ENCODE measurements at regions not wholly inside any gene's neighbourhood (a gene's known extent, or its start where the extent isn't known, plus 50 kb on each side); places are given as distances from the start of the nearest gene placed in this dataset.
"Not testable (repeated sequence)": the region's sequence is repeated elsewhere in the genome, so short reads cannot be mapped to it uniquely, and the experiment has no call there.

DNA sequence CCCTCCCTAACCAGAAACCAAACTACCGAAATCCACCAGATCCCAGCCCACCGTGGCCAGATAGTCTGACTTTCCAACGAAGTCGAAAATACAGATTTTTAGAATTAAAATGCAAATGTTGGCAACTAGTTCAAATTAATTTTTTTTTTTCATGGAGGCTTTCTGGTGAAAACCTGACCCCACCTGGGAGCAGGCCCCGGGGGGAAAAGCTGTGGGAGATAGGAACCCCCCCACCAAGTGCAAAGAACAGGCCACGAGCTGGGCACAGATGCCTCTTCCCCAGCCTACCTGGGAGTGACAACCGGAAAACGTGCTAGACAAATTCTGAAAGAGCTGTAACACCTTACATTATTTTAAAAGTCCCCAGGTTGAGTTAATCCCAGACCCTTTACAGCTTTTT, 333.8 kb downstream of the PREX1 start:
- intact Hi-C loops (cut with micrococcal nuclease): no loop called here

GRCh38 chr20:48493331-48493730, 334.5 kb downstream of the PREX1 start:
- H3K9me3 Mint-ChIP-seq; H3K27me3 Mint-ChIP-seq (ENCODE audit: insufficient read depth); intact Hi-C loops (cut with micrococcal nuclease); DNase-seq (ENCODE audit: low spot score); H3K27ac Mint-ChIP-seq; H3K4me3 Mint-ChIP-seq; H3K36me3 Mint-ChIP-seq (ENCODE audit: low read depth); H3K4me1 Mint-ChIP-seq (ENCODE audit: low read depth): not testable (repeated sequence)

More for the DNA sequence above, 333.8 kb downstream of the PREX1 start:
- H3K27me3 Mint-ChIP-seq (ENCODE audit: insufficient read depth): no peaks in the 10 kb centered on the region
- H3K9me3 Mint-ChIP-seq: no peaks in the 10 kb centered on the region
- H3K4me1 Mint-ChIP-seq (ENCODE audit: low read depth): no peaks in the 10 kb centered on the region
- DNase-seq (ENCODE audit: low spot score): no peak
- H3K4me3 Mint-ChIP-seq: no peak overlapping the region
- no peaks in the 10 kb centered on the region for H3K36me3 Mint-ChIP-seq (ENCODE audit: low read depth)
- no peak overlapping the region for H3K27ac Mint-ChIP-seq

DNA sequence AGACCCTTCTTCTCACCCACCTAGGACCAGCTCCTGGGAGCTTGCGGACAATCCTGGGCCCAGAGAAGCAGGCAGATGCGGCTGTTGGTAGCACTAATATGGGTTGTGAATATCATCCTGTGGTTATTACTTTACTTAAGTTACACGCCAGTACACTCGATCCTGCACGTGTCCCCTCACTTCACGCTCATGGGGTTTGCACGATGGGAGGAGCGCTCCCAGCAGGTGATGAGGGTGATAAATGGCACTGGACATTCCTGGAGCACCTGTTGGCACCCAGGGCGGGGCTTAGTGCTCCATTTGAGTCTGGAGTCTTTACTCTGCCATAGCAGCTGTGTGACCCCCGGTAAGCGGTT, 335.1 kb downstream of the PREX1 start:
- Mint-ChIP-seq H3K9me3 (no peaks in the 10 kb centered on the region), H3K27me3 (ENCODE audit: insufficient read depth) (no peaks in the 10 kb centered on the region), H3K4me1 (ENCODE audit: low read depth) (no peaks in the 10 kb centered on the region), H3K4me3 (no peak overlapping the region), H3K27ac (no peak overlapping the region), H3K36me3 (ENCODE audit: low read depth) (no peaks in the 10 kb centered on the region)
- no peak for DNase-seq (ENCODE audit: low spot score)
- intact Hi-C loops (cut with micrococcal nuclease): no loop called here

GRCh38 chr20:48492015-48492714, 335.6 kb downstream of the PREX1 start:
- intact Hi-C loops (cut with micrococcal nuclease): no loop called here
- Mint-ChIP-seq H3K36me3 (ENCODE audit: low read depth) (no peaks in the 10 kb centered on the region), H3K27ac (no peak overlapping the region), H3K4me1 (ENCODE audit: low read depth) (no peaks in the 10 kb centered on the region), H3K9me3 (no peaks in the 10 kb centered on the region), H3K27me3 (ENCODE audit: insufficient read depth) (no peaks in the 10 kb centered on the region), H3K4me3 (no peak overlapping the region)
- DNase-seq (ENCODE audit: low spot score): no peak

DNA sequence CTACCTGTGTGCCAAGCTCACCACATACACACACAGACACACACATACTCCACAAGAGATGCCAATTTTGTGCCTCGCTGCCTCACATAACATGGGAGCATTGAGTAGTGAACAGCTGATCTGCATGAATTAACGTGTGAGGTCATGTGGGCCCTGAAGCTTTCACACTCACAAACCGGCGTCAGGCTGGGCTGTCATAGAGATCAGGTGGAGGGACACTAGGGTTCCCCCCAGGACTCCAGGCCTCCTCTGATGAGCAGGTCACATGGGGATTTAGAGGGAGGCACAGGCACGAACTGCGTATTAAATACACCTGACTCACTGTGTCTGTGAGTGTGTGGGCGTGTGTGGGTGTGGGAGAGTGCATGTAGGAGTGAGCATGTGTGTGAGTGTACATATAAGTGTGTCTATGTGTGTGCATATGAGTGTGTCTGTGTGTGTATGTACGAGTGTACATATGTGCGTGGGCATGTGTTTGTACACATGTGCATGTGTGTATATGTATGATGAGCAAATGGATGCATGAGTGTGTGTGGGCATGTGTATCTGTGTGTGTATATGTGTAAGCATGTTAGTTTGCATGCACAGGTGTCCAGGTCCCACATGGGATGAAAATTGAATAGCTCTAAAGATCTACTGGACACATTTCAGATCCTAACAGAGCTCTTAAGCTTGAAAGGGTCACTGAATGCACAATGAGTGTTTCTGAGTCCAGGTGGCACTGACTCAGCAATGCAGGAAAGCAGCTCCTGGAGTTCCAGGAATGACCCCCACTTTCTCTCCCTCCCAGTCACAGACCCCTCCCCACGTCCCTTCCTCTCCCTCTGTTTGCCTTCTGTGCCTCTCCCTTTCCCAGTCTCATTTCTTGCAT, 336.6 kb downstream of the PREX1 start:
- H3K4me3 Mint-ChIP-seq: no peak overlapping the region
- H3K36me3 Mint-ChIP-seq (ENCODE audit: low read depth): no peaks in the 10 kb centered on the region
- intact Hi-C loops (cut with micrococcal nuclease): no loop called here
- no peaks in the 10 kb centered on the region for H3K4me1 Mint-ChIP-seq (ENCODE audit: low read depth)
- peaks cover 2% of the 10 kb centered on the region for H3K27me3 Mint-ChIP-seq (ENCODE audit: insufficient read depth)
- no peak overlapping the region for H3K27ac Mint-ChIP-seq
- no peak for DNase-seq (ENCODE audit: low spot score)
- H3K9me3 Mint-ChIP-seq: no peaks in the 10 kb centered on the region

GRCh38 chr20:48490341-48490740, 337.5 kb downstream of the PREX1 start:
- H3K36me3 Mint-ChIP-seq (ENCODE audit: low read depth); DNase-seq (ENCODE audit: low spot score); H3K27ac Mint-ChIP-seq; H3K4me3 Mint-ChIP-seq; H3K9me3 Mint-ChIP-seq; H3K4me1 Mint-ChIP-seq (ENCODE audit: low read depth); intact Hi-C loops (cut with micrococcal nuclease); H3K27me3 Mint-ChIP-seq (ENCODE audit: insufficient read depth): not testable (repeated sequence)

DNA sequence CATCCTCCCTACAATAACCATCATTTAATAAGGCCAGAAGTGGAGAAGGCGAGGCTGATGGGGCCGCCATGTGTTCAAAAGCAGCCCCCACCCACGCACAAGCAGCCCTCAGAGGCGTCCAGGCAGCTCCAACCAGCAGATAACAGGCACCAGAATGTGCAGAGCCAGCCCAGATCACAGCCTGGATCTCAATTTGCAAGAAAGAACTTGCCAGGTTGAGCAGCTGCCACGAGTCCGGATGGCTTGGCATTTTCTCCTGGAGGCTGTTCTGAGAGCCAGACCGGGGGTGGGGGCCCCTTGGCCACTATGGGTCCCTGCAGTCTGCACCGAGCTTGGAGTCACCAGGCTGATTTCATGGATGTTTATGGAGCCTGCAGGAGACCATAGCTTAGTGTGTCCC, 338.1 kb downstream of the PREX1 start:
- no peak for DNase-seq (ENCODE audit: low spot score)
- no peak overlapping the region for H3K27ac Mint-ChIP-seq
- H3K4me3 Mint-ChIP-seq: no peak overlapping the region
- intact Hi-C loops (cut with micrococcal nuclease): no loop called here
- H3K4me1 Mint-ChIP-seq (ENCODE audit: low read depth): no peaks in the 10 kb centered on the region
- no peaks in the 10 kb centered on the region for H3K9me3 Mint-ChIP-seq
- H3K36me3 Mint-ChIP-seq (ENCODE audit: low read depth): no peaks in the 10 kb centered on the region
- H3K27me3 Mint-ChIP-seq (ENCODE audit: insufficient read depth): peaks cover 6% of the 10 kb centered on the region

DNA sequence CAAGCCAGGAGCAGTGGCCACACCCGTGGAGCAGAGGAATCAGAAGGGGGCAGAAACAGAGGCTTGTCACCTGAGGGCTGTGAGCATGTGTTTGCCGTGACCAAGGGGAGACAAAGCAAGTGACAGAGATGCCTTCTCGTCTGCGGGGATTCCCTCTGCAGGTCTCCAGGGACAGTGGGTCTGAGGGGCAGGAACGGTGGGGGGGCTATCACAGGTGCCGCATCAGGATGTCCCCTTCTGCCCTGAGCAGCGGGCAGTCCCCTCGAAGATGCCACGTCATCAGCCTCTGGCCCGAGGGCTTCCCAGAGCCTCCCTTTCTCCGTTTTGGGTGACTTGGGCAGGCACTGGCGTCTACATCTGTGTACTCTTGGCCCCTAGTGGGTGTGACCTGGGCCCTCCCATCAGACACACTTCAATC, 338.7 kb downstream of the PREX1 start:
- Mint-ChIP-seq H3K36me3 (ENCODE audit: low read depth) (no peaks in the 10 kb centered on the region), H3K4me1 (ENCODE audit: low read depth) (no peaks in the 10 kb centered on the region), H3K4me3 (no peak overlapping the region), H3K27ac (no peak overlapping the region), H3K27me3 (ENCODE audit: insufficient read depth) (peaks cover 6% of the 10 kb centered on the region), H3K9me3 (no peaks in the 10 kb centered on the region)
- DNase-seq (ENCODE audit: low spot score): no peak
- intact Hi-C loops (cut with micrococcal nuclease): no loop called here

DNA sequence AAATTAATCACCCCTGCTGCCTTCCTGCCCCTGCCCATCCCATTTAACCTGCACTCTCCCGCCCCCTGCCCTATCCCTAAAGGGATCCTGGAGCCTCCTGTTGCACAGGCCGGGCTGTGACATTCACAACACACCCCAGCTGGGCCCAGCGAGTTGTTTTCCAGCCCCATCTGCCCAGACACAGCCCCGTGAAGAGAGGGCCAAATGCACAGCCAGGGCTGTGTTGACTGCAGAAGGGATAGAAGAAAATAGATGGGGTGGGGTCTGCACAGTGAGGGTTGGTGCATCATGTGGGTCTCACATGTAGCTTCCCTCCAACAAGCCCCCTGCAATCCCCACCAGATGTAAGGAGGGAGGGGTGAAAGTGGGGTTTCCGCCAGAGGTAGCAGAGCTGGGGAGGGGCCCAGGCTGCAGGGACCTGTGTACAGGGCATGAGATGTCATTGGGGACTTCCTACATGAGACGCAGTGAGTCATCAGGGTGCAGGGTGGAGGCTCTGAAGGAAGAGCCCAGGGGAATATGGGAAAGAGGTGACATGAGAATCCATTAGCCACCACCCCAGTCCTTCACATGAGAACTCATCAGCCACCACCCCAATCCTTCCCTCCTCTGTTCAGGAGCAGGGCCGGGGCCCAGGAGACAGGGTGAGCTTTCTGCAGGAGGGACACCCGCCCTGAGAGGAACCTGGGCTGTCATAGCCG, 339.3 kb downstream of the PREX1 start:
- H3K4me1 Mint-ChIP-seq (ENCODE audit: low read depth); H3K27ac Mint-ChIP-seq; DNase-seq (ENCODE audit: low spot score); H3K9me3 Mint-ChIP-seq; H3K27me3 Mint-ChIP-seq (ENCODE audit: insufficient read depth); intact Hi-C loops (cut with micrococcal nuclease); H3K36me3 Mint-ChIP-seq (ENCODE audit: low read depth); H3K4me3 Mint-ChIP-seq: not testable (repeated sequence)

GRCh38 chr20:48486065-48486464, 341.7 kb downstream of the PREX1 start:
- peaks cover 8% of the 10 kb centered on the region for H3K27me3 Mint-ChIP-seq (ENCODE audit: insufficient read depth)
- no peak overlapping the region for H3K4me3 Mint-ChIP-seq
- intact Hi-C loops (cut with micrococcal nuclease): no loop called here
- DNase-seq (ENCODE audit: low spot score): no peak
- no peaks in the 10 kb centered on the region for H3K4me1 Mint-ChIP-seq (ENCODE audit: low read depth)
- no peaks in the 10 kb centered on the region for H3K36me3 Mint-ChIP-seq (ENCODE audit: low read depth)
- H3K27ac Mint-ChIP-seq: no peak overlapping the region
- H3K9me3 Mint-ChIP-seq: no peaks in the 10 kb centered on the region

- H3K27ac Mint-ChIP-seq; H3K9me3 Mint-ChIP-seq; DNase-seq (ENCODE audit: low spot score); intact Hi-C loops (cut with micrococcal nuclease); H3K4me1 Mint-ChIP-seq (ENCODE audit: low read depth); H3K4me3 Mint-ChIP-seq; H3K36me3 Mint-ChIP-seq (ENCODE audit: low read depth): not testable (repeated sequence)
- peaks cover 12% of the 10 kb centered on the region for H3K27me3 Mint-ChIP-seq (ENCODE audit: insufficient read depth)
These were observed 342.6 kb downstream of the PREX1 start for GRCh38 chr20:48485153-48485552.

DNA sequence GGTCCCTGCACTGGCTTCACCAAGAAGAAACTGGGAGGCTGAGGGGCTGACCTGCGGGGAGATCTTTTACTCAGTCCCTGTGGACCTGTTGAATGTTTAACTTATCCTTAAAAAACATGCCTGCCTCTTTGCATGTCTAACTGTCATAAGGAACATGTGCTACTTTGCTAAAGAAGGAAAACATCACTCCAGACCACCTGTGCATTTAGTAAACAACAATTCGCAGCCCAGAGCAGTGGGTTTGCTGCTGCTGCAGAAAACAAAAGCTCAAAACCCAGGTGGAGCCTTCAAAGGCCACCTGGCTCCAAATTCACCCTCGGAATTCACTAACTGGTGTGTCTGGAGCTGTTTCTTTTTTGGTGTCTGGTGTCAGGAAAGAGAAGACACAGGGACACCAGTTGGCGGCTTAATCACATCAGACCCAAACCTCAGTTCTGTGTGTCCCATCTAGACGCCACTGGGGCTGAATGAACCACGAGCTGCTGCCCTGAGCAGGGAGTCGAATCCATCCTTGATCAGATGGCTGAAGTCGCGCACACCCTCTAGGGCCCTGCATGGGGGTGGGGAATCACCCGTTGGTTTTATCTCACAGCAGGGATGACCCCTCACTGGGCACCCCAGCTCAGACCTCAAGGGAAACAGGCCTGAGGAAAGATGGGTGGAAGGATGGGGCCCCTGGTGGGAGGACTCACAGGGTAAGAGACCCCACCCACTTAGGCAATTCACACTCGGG, 344.3 kb downstream of the PREX1 start:
- no peak for DNase-seq (ENCODE audit: low spot score)
- Mint-ChIP-seq H3K4me1 (ENCODE audit: low read depth) (no peaks in the 10 kb centered on the region), H3K27ac (no peak overlapping the region), H3K36me3 (ENCODE audit: low read depth) (no peaks in the 10 kb centered on the region), H3K27me3 (ENCODE audit: insufficient read depth) (peaks cover 21% of the 10 kb centered on the region), H3K4me3 (no peak overlapping the region), H3K9me3 (no peaks in the 10 kb centered on the region)
- intact Hi-C loops (cut with micrococcal nuclease): no loop called here

DNA sequence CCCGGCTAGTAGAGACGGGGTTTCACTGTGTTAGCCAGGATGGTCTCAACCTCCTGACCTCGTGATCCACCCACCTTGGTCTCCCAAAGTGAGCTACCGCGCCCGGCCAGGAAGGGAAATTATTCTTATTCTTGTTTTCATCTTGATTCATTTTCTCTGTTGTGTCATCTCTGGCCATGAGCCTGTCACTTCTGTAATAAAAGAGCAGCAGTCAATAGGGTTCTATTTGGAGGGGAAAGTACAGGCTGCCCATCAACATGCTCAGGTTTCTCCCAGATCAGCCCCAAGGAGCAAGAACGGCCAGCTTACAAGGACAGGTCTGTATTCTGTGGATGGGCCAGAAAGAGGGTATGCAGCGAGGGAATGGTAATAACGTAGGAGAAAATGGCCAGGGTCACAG, 345.0 kb downstream of the PREX1 start:
- Mint-ChIP-seq H3K36me3 (ENCODE audit: low read depth) (no peaks in the 10 kb centered on the region), H3K4me1 (ENCODE audit: low read depth) (no peaks in the 10 kb centered on the region), H3K4me3 (no peak overlapping the region), H3K9me3 (no peaks in the 10 kb centered on the region), H3K27me3 (ENCODE audit: insufficient read depth) (peaks cover 21% of the 10 kb centered on the region), H3K27ac (no peak overlapping the region)
- no peak for DNase-seq (ENCODE audit: low spot score)
- intact Hi-C loops (cut with micrococcal nuclease): no loop called here
